HG02623 (cell line): ENCODE measurements at regions not wholly inside any gene's neighbourhood (a gene's known extent, or its start where the extent isn't known, plus 50 kb on each side); places are given as distances from the start of the nearest gene placed in this dataset.
A peak's percentile ranks its signal among the peaks of the same experiment; 100 is the strongest.
"Not testable (repeated sequence)": the region's sequence is repeated elsewhere in the genome, so short reads cannot be mapped to it uniquely, and the experiment has no call there.

ENCODE experiments used
- ATAC-seq: cut with Tn5 transposase; IDR thresholded peaks from one replicate; pipeline ENCODE4 v1.9.1; 2021; ENCODE audit warnings: moderate library complexity; ENCODE audit not compliant: unreplicated experiment

DNA sequence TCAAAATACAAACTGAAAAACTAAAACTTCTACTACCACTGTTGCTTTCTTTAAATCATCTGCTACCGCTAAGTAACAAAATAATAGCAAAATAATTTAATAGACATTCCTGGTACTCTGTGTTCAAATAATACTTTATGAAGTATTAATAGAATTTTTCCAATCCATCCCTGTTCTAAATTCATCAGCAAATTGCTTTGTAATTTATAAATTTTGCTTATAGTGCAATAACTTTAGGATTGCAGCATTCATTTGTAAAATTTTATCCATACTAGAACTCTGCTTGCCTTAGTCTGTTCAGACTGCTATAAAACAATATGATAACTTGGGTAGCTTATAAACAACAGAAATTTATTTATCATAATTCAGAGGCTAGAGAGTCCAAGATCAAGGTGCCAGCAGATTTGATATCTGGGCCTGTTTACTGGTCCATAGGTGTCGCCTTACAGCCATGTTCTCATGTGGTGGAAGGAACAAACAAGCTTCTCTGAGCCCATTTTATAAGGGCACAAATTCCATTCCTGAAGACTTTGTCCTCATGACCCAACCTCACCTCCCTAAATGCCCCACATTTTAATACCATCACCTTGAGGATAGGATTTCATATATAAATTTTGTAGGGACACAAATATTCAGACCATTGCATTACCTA lies 415.1 kb upstream of the MAP2 start:
- no peak for ATAC-seq

DNA sequence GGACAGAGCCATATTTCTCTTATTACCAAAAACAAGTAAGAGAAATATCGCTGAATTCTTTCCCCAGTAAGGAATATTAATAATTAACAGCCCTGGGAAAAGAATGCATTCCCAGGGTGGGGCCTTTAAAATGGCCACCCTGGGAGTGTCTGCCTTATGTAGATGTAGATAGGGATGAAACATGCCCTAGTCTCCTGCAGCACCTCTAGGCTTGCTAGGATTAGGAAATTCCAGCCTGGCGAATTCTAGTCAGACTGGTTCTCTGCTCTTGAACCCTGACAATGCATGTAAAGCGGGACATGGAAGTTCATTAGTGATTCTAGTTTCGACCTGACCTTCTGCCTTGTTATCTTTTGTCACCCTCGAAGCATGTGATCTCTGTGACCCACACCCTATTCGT lies 405.2 kb upstream of the MAP2 start:
- not testable (repeated sequence) for ATAC-seq

DNA sequence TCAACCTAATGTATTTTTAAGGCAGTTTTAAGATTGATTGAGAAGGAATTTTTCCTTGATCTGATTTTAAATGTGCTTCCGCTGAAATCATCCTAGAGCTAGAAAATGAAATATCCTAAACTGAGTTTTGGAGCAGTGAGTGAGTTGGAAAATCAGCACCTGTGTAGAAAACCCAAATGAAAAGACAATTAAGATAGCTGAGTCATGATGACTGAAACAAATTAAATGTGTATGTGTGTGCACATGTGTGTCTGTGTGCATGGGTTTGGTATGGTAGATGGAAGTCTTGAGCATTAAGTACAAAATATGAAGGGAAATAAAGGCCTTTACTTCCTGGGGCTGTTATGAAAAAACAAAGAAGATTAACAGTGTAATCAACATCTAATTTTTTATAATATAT lies 394.6 kb upstream of the MAP2 start:
- no peak for ATAC-seq

DNA sequence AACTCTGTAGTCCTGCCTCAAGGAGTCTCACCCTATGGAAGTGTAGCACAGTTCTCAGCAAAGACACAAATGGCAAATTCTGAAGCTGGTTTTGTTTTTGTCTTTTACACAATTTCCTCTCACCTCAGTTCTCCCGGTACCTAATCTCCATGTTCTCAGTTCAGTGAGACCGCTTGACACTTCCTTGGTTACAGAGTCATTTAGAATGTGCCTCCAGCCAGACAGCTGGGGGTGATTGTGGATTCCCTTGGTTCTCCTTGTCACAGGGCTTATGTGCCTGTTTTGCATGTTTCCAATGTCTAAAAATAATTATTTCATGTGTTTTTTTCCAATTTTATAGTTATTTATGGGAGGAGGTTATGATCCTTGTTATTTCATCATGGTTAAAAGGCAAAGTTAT lies 379.5 kb upstream of the MAP2 start:
- ATAC-seq: no peak

DNA sequence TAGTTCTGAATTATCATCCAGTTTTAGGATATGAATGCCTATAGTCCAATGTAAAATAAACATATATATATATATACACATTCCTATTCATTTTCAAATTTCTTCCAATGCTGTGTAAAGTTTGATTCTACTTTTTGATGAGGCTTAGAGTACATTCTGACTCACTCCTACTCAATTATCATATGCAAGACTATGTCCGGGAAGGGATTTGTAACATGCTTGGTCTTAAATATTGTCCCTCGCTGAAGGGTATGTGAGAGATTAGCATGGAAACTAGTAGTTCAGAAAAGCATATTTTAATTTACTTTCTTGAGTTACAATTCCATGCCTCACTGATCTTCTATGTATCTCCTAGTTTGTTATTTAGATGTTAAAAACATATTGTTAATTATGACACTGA lies 377.7 kb upstream of the MAP2 start:
- ATAC-seq: no peak

DNA sequence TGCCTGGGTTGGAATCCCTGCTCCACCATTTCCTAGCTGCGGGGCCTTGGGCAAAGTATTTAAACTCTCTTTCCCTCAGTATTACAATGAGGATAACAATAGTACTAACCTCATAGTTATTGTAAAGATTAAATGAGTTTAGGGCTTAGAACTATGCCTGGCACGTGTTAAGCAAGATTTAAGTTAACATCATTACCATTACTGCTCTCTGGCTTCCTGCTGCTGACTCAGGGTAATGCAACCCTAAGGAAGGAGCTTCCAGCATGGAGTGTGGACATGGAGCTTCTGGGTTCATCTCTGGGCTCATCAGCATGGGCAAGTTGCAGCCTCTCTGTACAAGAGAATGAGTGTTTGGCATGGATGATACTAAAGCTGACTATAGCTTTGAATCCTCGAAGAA lies 374.2 kb upstream of the MAP2 start:
- ATAC-seq: no peak

DNA sequence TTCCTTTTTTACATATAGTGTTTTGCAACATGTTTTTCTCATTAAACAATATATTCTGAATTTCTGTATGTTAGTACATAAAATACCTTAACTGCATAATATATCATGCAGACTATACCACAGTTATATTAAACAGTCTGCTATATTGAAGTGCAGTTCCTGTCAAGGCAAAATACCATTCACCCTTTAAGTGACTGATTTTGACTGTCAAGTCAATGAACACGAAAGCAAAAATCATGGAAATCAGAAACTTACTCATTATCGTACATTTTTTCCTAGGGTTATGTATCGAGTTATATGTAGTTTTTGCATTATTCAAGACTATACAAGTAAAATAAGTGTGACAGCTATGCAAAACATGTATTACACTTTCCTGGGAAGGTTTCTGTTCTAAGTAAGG lies 361.6 kb upstream of the MAP2 start:
- ATAC-seq: no peak

DNA sequence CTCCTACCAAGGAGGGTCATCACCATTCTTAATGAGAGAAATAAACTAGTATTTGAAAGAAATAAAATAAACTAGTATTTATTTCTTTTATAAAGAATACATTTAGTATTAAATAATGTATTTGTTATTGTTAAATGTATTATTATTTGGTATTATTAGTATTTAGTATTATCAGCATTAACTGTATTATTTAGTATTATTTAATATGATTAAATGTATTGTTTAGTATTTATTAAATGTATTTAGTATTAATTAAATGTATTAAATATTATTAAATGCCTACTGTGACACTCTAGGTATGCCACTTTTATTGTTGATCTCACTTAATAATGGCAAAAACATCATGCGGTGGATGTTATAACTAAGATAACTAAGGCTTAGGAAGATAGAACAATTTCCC lies 353.6 kb upstream of the MAP2 start:
- ATAC-seq: no peak

DNA sequence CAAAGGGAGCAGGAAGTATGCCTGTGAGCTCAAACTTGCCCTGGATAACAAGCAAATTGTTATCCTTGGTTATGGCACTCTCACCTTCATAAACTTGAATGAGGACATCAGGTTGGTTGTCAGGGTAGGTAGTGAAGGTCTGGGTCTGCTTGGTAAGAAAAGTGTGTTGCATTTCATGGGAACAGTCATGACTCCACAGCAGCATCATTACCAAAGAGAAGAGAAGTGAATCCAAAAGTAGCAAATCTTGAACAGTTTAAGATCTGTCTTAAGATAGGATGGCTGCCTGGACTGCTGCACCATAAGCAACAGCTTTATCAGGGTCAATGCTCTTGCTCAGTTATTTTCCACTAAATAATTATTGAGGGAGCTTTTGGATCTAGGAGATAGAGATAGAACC lies 350.7 kb upstream of the MAP2 start:
- no peak for ATAC-seq

DNA sequence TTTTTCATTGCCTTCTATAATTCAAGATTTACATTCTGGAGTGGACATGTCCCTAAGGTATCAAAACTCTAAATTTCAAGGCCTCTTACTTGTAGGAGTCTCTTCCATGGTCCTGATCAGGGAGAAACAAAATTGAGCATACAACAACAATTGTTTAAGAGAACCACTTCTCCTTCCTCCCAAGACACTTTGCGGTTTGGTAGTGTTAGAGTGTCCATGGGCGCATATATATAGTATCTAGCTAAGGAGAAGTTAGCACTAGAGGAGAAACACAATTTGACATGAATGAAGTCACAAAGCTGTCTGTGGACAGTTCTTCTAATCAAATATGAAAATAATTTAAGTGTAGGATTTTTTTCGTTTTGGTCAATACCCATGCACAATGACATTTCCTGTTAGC lies 349.1 kb upstream of the MAP2 start:
- ATAC-seq: no peak

DNA sequence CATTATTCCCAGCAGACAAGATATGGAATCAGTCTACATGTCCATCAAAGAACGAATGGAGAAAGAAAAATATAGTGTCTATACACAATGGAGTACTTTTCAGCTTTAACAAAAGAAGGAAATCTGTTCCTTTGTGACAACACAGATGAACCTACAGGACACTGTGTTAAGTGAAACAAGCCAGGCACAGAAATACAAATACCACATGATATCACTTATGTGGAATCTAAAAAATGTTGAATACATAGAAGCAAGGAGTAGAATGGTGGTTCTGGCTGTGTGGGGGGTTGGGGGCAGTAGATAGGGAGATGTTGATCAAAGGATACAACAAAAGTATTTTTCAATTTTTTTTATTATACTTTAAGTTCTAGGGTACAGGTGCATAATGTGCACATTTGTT lies 347.7 kb upstream of the MAP2 start:
- ATAC-seq: no peak

DNA sequence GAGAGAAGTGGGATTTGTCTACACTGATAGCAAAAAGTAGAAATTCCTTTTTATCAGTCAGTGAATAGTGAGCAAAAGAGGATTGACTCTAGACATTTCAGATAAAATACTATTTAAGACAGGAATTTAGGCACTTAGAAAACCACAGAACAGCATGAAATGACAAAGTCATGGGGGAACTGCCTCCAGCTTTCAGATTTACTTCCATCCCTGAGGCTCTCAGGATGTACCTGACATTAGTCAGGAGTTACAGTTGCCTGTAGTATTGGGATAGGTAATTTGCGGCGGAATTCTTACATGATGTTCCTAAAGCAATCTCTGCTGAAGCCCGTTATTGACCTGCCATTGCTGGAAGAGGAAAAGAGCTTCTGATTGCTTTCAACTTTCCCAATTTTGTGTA lies 337.1 kb upstream of the MAP2 start:
- no peak for ATAC-seq

DNA sequence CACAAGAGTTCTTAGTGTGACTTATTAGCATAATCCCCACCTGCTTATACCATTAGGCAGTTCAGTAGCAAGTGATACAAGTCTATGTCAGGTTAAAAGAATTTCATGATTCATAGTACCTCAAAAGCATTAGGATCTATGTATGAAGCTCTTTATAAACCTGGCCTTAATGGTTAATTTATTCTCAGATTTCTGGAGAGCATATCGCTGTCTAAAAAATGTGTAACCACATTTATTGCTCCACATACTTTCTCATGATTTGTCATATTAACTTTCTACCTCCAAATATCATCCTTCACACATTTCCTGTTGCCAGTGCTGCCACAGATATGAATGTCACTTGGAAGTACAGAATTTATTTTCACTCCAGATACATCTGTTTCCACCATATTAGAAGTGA lies 332.8 kb upstream of the MAP2 start:
- no peak for ATAC-seq

DNA sequence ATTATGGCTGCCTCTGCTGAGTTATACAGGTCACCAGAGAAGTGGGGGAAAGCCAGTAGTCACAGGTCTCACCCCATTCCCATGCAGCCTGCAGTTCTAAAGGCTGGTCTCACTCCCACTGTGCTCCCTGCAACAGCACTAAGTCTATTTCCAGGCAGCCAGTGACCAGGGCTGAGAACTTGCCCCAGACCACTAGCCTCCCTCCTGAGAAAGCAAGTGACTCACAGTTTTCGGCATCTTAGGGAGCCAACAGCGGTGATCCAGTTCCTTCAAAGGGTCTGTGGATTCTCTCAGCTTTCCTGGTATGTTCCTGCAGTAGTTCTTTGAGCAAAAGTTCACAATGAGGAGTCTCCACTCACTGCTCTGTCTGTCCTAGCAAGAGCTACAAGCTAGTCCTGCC lies 329.6 kb upstream of the MAP2 start:
- no peak for ATAC-seq

DNA sequence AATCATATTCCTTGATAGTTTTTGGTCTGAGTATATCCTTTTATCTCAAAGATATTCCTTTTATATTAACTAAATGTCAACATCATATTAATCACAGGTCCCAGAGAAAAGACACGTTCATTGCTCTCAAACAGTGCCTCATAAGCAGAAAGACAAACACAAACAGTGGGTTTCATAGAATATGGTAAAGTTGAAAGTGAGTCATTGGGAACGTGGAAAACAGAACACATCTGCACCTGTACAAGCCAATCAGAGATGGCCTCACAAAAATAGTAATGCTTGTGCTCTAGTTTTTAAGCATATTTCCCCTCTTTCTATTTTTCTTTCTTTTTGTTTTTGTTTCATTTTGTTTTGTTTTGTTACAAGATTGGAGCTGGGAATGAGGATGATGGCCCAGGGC lies 328.4 kb upstream of the MAP2 start:
- no peak for ATAC-seq

DNA sequence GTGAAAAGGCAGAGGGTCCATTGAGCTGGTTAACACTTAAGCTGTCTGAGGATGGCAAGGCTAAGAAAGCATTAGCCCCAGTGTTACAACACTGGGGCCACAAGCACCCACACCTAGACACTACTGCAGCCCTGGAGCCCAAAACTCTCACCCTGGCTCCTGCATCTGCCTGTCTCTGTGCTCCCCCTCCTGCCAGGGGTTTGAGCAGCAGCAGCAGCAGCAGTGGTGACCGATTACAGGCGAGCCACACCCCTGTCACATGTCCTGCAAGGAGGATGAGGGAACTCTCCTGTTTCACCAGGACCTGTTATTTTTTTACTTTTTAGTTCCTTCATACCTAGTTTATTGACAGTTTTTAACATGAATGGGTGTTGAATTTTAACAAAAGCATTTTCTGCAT lies 326.7 kb upstream of the MAP2 start:
- ATAC-seq: no peak

DNA sequence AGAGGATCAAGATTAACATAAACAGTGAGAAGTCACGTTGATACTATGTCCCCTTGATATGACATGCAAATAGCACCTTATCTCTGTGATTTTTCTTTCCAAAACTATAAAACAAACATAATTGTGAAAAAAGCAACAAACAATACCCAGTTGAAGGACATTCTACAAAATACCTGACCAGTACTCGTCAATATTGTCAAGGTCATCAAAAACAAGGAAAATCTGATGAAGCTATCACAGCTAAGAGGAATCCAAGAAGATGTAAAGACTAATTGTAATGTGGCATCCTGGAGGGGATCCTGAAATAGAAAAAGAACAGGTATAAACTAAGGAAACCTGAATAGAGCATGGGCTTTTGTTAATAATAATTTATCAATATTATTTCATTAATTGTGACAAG lies 321.5 kb upstream of the MAP2 start:
- ATAC-seq: no peak

DNA sequence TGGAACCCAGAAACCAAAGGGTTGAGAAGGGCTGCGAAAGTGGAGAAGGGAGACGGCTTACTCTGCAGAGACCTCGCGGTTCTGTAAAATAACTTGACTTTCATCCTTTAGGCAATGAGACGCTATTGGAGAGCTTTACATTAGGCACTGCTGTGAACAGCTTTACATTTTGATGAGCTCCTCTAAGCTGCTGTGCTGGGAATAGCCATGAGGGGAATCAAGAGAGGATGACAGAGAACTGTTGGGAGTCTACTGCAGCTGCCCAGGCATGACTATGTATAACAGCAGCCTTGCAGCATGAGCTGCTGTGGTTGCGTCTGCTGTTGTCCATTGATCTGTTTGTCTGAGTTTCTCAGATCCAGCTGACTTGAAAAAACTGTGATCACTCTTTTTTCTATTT lies 310.8 kb upstream of the MAP2 start:
- no peak for ATAC-seq

DNA sequence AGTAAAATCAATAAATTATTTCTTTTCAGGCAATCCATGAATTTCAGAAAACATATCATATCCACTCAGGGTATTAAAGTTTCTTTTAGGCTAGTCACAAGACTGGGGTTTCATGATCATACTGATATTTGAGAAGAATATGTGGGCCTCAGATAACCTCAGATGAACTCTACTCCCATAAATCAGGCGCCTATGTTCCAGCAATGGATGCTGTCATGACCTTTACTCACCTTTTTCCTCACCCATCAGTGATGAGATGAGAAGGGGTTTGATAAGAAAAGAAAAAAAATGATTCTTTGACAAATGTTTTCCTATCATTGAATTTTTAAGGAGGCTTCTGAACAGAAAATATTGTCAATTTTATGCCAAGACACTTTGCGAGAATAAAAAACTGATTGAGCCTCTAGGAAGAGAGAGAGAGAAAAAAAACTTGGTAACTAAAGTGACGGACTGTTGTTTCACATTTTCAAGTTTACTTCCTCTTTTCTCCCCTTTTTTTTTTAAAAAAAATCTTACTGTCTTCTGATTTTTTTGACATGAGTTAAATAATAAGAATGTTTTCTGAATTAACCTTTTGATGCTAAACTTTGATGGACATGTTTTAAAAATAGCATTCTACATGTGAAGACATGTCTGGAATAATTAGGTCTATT lies 309.1 kb upstream of the MAP2 start:
- no peak for ATAC-seq

DNA sequence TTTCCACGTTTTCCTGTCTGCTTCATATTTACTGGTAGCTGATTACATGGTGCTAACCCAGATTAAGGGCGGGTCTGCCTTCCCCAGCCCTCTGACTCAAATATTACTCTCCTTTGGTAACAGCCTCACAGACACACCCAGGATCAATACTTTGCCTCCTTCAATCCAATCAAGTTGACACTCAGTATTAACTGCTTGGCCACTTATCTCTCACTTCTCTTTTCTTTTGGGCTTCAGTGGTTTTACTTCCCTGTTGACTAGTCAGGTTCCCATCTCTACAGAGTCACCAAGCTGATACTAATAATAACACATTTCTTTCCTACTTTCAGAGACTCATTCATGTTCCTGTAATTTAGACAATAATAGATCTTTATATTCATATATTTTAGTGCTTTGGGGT lies 302.2 kb upstream of the MAP2 start:
- ATAC-seq: peak; percentile 95

DNA sequence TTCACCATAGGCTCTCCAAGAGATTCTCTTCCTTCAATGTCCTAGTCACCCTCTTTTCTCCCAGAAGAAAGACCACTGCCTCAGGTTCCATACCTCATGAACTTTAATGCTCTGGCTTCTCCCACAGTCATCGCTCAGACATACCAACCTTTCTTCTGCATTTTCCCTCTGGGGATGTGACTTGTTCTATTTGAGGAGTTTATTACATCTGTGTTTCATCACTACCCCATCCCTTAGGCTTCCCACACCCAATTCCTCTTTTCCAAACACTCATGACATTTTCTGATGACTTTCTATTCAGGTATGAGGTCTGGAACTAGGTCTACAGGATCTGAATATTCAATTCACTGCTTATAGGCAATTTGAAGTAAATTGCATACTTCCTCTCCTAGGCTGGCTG lies 298.6 kb upstream of the MAP2 start:
- ATAC-seq: no peak

DNA sequence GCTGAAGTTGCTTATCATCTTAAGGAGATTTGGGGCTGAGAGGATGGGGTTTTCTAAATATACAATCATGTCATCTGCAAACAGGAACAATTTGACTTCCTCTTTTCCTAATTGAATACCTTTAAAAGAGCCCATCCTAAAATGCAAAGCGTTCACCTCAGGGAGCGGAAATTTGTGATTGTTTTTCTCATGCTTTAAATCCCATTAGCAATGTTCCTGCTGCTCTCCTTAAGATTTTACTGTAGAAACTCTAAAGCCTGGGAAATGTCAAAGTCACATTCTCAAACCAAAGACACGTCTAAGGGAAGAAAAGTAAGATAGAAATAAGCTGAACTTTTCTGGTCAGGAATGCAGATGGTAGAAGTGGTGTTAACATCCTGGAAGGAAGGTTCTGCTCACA lies 285.8 kb upstream of the MAP2 start:
- no peak for ATAC-seq

DNA sequence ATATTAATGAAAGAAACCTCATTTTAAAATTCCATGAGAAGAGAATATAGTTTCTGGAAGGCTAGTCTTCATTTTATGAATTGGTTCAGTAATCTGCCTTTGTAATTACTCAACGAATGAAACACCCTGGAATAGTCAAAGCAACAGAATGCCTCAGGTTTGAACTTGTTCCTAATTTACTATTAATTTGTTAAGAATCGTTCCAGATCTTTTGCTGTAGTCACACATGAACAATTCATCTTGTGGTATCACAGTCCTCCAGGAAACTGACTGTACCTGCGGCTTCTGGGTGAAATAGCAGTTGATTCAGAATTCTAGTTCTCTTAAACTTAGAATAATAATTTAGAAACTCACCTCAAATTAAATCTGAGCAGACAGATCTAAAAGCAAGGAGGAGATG lies 282.7 kb upstream of the MAP2 start:
- no peak for ATAC-seq
